ENCODE measurements at regions not wholly inside any gene's neighbourhood (a gene's known extent, or its start where the extent isn't known, plus 50 kb on each side); places are given as distances from the start of the nearest gene placed in this dataset.
"Not testable (repeated sequence)": the region's sequence is repeated elsewhere in the genome, so short reads cannot be mapped to it uniquely, and the experiment has no call there.

DNA sequence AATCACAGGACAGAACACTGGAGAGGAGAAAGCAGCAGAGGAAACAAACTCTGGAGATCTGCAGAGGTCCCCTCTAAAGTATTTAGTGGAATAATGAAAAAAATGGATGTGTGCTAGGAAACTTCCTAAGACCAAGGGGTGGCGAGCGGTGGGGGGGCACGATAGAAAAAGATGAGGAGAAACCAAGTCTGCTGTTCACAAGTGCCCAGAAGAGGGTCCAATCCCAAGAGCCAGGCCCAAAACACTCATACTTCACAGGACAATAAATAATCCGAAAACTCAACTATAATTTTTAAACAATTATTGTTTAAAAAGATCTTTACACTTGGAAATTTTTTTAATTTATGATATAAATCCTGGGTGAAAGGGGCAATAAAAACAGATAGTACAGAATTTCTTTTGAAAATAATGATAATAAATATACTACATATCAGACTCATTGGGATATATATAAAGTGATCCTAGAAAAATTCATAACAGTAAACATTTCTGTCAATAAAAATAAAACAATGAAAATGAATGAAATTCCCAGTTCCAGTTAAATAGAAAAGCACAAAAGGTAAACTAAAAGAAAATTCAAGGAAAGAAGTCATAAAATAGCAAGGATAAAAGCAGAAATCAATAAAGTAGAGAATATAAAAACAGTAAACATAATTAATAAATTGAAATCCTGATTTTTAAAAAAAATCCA lies 87.7 kb upstream of the CCT8L2 start:
- peak; percentile 51 for TF ChIP-seq CTCF (IDR thresholded peaks at IDR 0.05; ENCODE audit: partially characterized antibody, unreplicated experiment)
- Mint-ChIP-seq H3K4me3 (ENCODE audit: unreplicated experiment) (peak overlapping the region; percentile 28), H3K27ac (ENCODE audit: unreplicated experiment) (peak overlapping the region; percentile 85)
- peak; percentile 36 for DNase-seq
- H3K4me1 Mint-ChIP-seq (ENCODE audit: low read depth, unreplicated experiment); H3K9me3 Mint-ChIP-seq (ENCODE audit: unreplicated experiment); H3K36me3 Mint-ChIP-seq (ENCODE audit: unreplicated experiment); H3K27me3 Mint-ChIP-seq (ENCODE audit: unreplicated experiment): not testable (repeated sequence)

DNA sequence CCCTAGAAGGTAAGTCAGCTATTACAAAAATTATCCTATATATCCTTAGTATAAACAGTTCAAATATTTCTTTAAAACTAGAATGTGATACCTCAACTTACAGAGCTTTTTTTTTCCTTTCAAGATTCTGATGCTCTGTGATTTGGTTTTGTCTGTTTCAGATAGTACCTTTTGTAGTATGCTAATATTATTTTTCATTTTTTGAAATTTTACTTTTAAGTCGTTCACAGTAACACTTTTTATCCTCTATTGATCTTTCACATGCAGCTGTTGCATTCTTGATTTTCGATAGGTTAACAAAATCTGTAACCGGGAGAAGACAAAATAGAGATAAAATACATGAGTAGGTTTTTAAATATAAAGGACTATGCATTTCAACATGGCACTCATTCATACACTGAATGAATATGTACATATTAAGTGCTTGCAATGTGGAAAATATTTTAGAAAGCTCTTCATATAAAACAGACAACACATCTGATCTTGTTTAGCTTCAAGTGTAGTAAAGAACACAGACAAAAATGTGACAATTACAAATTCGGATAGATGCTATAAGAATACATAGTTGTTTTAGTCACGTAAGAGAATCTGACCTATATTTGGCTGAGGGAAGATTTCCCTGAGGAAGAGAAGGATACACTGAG lies 86.7 kb upstream of the CCT8L2 start:
- not testable (repeated sequence) for H3K4me1 Mint-ChIP-seq (ENCODE audit: low read depth, unreplicated experiment); DNase-seq; H3K9me3 Mint-ChIP-seq (ENCODE audit: unreplicated experiment); H3K27me3 Mint-ChIP-seq (ENCODE audit: unreplicated experiment); H3K36me3 Mint-ChIP-seq (ENCODE audit: unreplicated experiment)
- H3K4me3 Mint-ChIP-seq (ENCODE audit: unreplicated experiment), result peak overlapping the region; percentile 2
- H3K27ac Mint-ChIP-seq (ENCODE audit: unreplicated experiment), result peak overlapping the region; percentile 85

- not testable (repeated sequence) for H3K27me3 Mint-ChIP-seq (ENCODE audit: unreplicated experiment); DNase-seq; H3K4me1 Mint-ChIP-seq (ENCODE audit: low read depth, unreplicated experiment); H3K27ac Mint-ChIP-seq (ENCODE audit: unreplicated experiment); H3K9me3 Mint-ChIP-seq (ENCODE audit: unreplicated experiment); H3K36me3 Mint-ChIP-seq (ENCODE audit: unreplicated experiment); H3K4me3 Mint-ChIP-seq (ENCODE audit: unreplicated experiment)
Observed at GRCh38 chr22:16673433-16673832, 80.8 kb upstream of the CCT8L2 start.

GRCh38 chr22:16665610-16666009 lies 73.0 kb upstream of the CCT8L2 start:
- H3K4me3 Mint-ChIP-seq (ENCODE audit: unreplicated experiment); DNase-seq; H3K27ac Mint-ChIP-seq (ENCODE audit: unreplicated experiment); H3K9me3 Mint-ChIP-seq (ENCODE audit: unreplicated experiment); H3K27me3 Mint-ChIP-seq (ENCODE audit: unreplicated experiment); H3K4me1 Mint-ChIP-seq (ENCODE audit: low read depth, unreplicated experiment): not testable (repeated sequence)
- peaks cover 12% of the 10 kb centered on the region for H3K36me3 Mint-ChIP-seq (ENCODE audit: unreplicated experiment)

GRCh38 chr22:16662330-16662729 lies 69.7 kb upstream of the CCT8L2 start:
- not testable (repeated sequence) for H3K4me3 Mint-ChIP-seq (ENCODE audit: unreplicated experiment); H3K27ac Mint-ChIP-seq (ENCODE audit: unreplicated experiment); DNase-seq; H3K27me3 Mint-ChIP-seq (ENCODE audit: unreplicated experiment); H3K4me1 Mint-ChIP-seq (ENCODE audit: low read depth, unreplicated experiment); H3K9me3 Mint-ChIP-seq (ENCODE audit: unreplicated experiment)
- H3K36me3 Mint-ChIP-seq (ENCODE audit: unreplicated experiment), result peaks cover 22% of the 10 kb centered on the region

DNA sequence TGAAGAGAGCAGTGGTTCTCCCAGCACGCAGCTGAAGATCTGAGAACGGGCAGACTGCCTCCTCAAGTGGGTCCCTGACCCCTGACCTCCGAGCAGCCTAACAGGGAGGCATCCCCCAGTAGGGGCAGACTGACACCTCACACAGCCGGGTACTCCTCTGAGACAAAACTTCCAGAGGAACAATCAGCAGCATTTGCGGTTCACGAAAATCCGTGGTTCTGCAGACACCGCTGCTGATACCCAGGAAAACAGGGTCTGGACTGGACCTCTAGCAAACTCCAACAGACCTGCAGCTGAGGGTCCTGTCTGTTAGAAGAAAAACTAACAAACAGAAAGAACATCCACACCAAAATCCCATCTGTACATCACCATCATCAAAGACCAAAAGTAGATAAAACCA lies 68.4 kb upstream of the CCT8L2 start:
- not testable (repeated sequence) for H3K4me1 Mint-ChIP-seq (ENCODE audit: low read depth, unreplicated experiment); H3K4me3 Mint-ChIP-seq (ENCODE audit: unreplicated experiment)

GRCh38 chr22:16660570-16660969 lies 68.0 kb upstream of the CCT8L2 start:
- not testable (repeated sequence) for H3K4me3 Mint-ChIP-seq (ENCODE audit: unreplicated experiment); H3K9me3 Mint-ChIP-seq (ENCODE audit: unreplicated experiment); H3K27ac Mint-ChIP-seq (ENCODE audit: unreplicated experiment); H3K27me3 Mint-ChIP-seq (ENCODE audit: unreplicated experiment); DNase-seq; H3K4me1 Mint-ChIP-seq (ENCODE audit: low read depth, unreplicated experiment)
- H3K36me3 Mint-ChIP-seq (ENCODE audit: unreplicated experiment), result peaks cover 22% of the 10 kb centered on the region

More for the DNA sequence above, 68.4 kb upstream of the CCT8L2 start:
- peaks cover 22% of the 10 kb centered on the region for H3K36me3 Mint-ChIP-seq (ENCODE audit: unreplicated experiment)
- H3K27me3 Mint-ChIP-seq (ENCODE audit: unreplicated experiment); DNase-seq; H3K9me3 Mint-ChIP-seq (ENCODE audit: unreplicated experiment); H3K27ac Mint-ChIP-seq (ENCODE audit: unreplicated experiment): not testable (repeated sequence)

GRCh38 chr22:16659273-16659834 lies 66.7 kb upstream of the CCT8L2 start:
- not testable (repeated sequence) for H3K27ac Mint-ChIP-seq (ENCODE audit: unreplicated experiment); H3K4me3 Mint-ChIP-seq (ENCODE audit: unreplicated experiment); H3K4me1 Mint-ChIP-seq (ENCODE audit: low read depth, unreplicated experiment); DNase-seq; H3K9me3 Mint-ChIP-seq (ENCODE audit: unreplicated experiment); H3K27me3 Mint-ChIP-seq (ENCODE audit: unreplicated experiment)
- peaks cover 23% of the 10 kb centered on the region for H3K36me3 Mint-ChIP-seq (ENCODE audit: unreplicated experiment)
